ENCODE measurements at regions not wholly inside any gene's neighbourhood (a gene's known extent, or its start where the extent isn't known, plus 50 kb on each side); places are given as distances from the start of the nearest gene placed in this dataset.

DNA sequence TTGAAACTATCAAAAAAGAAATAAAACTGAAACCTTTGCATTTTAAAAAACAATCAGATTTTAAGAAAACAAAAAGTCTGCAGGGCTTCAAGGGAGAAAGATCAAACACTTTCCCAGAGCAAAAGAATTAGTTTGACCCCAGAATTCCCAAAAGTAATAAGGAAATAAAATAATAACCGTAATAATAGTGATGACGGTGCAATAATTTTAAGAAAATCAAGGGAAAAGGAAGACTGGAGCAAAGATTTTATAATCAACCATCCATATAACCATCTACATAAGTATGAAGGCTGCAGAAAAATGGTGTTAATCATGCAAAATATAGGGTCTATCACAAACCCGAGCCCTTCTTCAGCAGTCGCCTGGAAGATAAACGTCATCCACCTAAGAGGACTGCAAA, 634.8 kb downstream of the GALR1 start:
- Histone ChIP-seq H3K79me2 (ENCODE audit: insufficient read depth, low read depth, low read length) (no peaks in the 10 kb centered on the region), H3K27ac (ENCODE audit: low read depth, low read length, poor library complexity, severe bottlenecking) (no peak overlapping the region), H4K20me1 (ENCODE audit: insufficient read depth, low read length) (no peaks in the 10 kb centered on the region), H3K4me3 (ENCODE audit: low read depth, low read length, poor library complexity, severe bottlenecking) (no peak overlapping the region), H3K4me1 (ENCODE audit: insufficient read depth, low read length, poor library complexity, severe bottlenecking) (no peaks in the 10 kb centered on the region), H2AFZ (ENCODE audit: low read length) (no peak overlapping the region), H3K36me3 (ENCODE audit: insufficient read depth, low read length) (no peaks in the 10 kb centered on the region), H3K9me3 (ENCODE audit: low read length) (no peaks in the 10 kb centered on the region), H3K9me2 (ENCODE audit: insufficient read depth, low read length) (no peaks in the 10 kb centered on the region), H3K4me2 (ENCODE audit: low read length) (no peak overlapping the region)
- TF ChIP-seq, protein P1, sequence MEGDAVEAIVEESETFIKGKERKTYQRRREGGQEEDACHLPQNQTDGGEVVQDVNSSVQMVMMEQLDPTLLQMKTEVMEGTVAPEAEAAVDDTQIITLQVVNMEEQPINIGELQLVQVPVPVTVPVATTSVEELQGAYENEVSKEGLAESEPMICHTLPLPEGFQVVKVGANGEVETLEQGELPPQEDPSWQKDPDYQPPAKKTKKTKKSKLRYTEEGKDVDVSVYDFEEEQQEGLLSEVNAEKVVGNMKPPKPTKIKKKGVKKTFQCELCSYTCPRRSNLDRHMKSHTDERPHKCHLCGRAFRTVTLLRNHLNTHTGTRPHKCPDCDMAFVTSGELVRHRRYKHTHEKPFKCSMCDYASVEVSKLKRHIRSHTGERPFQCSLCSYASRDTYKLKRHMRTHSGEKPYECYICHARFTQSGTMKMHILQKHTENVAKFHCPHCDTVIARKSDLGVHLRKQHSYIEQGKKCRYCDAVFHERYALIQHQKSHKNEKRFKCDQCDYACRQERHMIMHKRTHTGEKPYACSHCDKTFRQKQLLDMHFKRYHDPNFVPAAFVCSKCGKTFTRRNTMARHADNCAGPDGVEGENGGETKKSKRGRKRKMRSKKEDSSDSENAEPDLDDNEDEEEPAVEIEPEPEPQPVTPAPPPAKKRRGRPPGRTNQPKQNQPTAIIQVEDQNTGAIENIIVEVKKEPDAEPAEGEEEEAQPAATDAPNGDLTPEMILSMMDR (conservative IDR thresholded peaks at IDR 0.05; ENCODE audit: low read length) = no peak
- TF ChIP-seq EZH2phosphoT487 (IDR thresholded peaks at IDR 0.05; ENCODE audit: borderline replicate concordance, low read depth, low read length) = no peak
- ChIA-PET POLR2A (no interaction called here), CTCF (ENCODE audit: unreplicated experiment) (no interaction called here)
- DNase-seq (ENCODE audit: low spot score) = no peak
- no TSS peak for BruUV-seq (replicated peaks)
- intact Hi-C loops (cut with micrococcal nuclease; ENCODE audit: unreplicated experiment) = no loop called here

DNA sequence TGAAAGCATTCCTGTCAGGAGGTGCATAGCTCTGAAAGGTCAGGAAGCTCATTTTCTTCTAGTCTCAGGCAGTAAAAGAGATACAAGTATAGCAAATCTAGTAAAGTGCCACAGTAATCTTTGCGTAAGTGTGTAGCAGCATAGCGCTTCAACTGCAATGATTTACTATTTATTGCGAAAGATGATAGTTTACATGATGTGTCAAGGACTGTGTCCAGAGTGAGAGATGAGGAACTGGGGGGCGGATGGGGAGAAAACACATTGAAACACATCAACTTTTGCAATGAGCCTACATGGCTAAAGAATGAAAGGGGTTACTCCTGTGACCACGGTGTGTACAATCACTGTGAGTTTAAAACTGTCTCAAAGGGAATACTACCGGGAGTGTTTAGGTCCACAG, 644.4 kb downstream of the GALR1 start:
- intact Hi-C loops (cut with micrococcal nuclease; ENCODE audit: unreplicated experiment) = no loop called here
- CTCF ChIA-PET (ENCODE audit: unreplicated experiment) = no interaction called here
- no peaks in the 10 kb centered on the region for H3K9me2 ChIP-seq (ENCODE audit: insufficient read depth, low read length)

DNA sequence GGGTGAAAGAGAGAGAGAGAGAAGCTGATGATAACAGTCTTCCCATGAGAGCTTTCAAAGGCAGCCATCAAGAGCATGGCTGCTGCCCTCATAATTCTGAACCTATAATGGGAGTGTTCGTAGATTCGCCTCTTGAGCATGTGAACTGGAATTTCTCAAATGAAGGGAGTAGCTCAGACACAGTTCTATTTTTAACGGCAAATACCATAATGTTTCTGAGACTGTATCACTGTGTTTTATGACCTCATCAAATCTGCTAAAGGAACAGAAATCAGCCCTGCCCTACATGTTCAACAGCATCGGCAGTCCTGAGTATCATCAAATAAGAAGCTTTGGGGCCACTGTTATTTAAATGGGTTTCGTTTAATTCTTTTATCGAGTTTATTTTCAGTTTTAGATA, 645.6 kb downstream of the GALR1 start:
- TF ChIP-seq EZH2phosphoT487 (IDR thresholded peaks at IDR 0.05; ENCODE audit: borderline replicate concordance, low read depth, low read length) = no peak
- TF ChIP-seq, protein P1 (conservative IDR thresholded peaks at IDR 0.05; ENCODE audit: low read length) = no peak

More for the DNA sequence above, 644.4 kb downstream of the GALR1 start:
- H3K9me3 ChIP-seq (ENCODE audit: low read length) = no peaks in the 10 kb centered on the region
- no peaks in the 10 kb centered on the region for H3K4me1 ChIP-seq (ENCODE audit: insufficient read depth, low read length, poor library complexity, severe bottlenecking)
- no peaks in the 10 kb centered on the region for H4K20me1 ChIP-seq (ENCODE audit: insufficient read depth, low read length)
- no peak overlapping the region for H3K27ac ChIP-seq (ENCODE audit: low read depth, low read length, poor library complexity, severe bottlenecking)
- BruUV-seq (replicated peaks) = no TSS peak
- no peak overlapping the region for H2AFZ ChIP-seq (ENCODE audit: low read length)
- no peaks in the 10 kb centered on the region for H3K36me3 ChIP-seq (ENCODE audit: insufficient read depth, low read length)
- no peak overlapping the region for H3K4me3 ChIP-seq (ENCODE audit: low read depth, low read length, poor library complexity, severe bottlenecking)
- no peak overlapping the region for H3K4me2 ChIP-seq (ENCODE audit: low read length)
- POLR2A ChIA-PET = no interaction called here
- no peak for DNase-seq (ENCODE audit: low spot score)
- no peaks in the 10 kb centered on the region for H3K79me2 ChIP-seq (ENCODE audit: insufficient read depth, low read depth, low read length)
- TF ChIP-seq EZH2phosphoT487 (IDR thresholded peaks at IDR 0.05; ENCODE audit: borderline replicate concordance, low read depth, low read length) = no peak
- TF ChIP-seq, protein P1 (conservative IDR thresholded peaks at IDR 0.05; ENCODE audit: low read length) = no peak

More for the DNA sequence above, 645.6 kb downstream of the GALR1 start:
- ChIA-PET CTCF (ENCODE audit: unreplicated experiment) (no interaction called here), POLR2A (no interaction called here)
- H3K4me2 ChIP-seq (ENCODE audit: low read length) = no peak overlapping the region
- BruUV-seq (replicated peaks) = no TSS peak
- H3K36me3 ChIP-seq (ENCODE audit: insufficient read depth, low read length) = no peaks in the 10 kb centered on the region
- no peaks in the 10 kb centered on the region for H3K9me2 ChIP-seq (ENCODE audit: insufficient read depth, low read length)
- intact Hi-C loops (cut with micrococcal nuclease; ENCODE audit: unreplicated experiment) = no loop called here
- no peaks in the 10 kb centered on the region for H4K20me1 ChIP-seq (ENCODE audit: insufficient read depth, low read length)
- H3K9me3 ChIP-seq (ENCODE audit: low read length) = no peaks in the 10 kb centered on the region
- no peak overlapping the region for H2AFZ ChIP-seq (ENCODE audit: low read length)
- no peaks in the 10 kb centered on the region for H3K79me2 ChIP-seq (ENCODE audit: insufficient read depth, low read depth, low read length)
- no peak overlapping the region for H3K4me3 ChIP-seq (ENCODE audit: low read depth, low read length, poor library complexity, severe bottlenecking)
- H3K27ac ChIP-seq (ENCODE audit: low read depth, low read length, poor library complexity, severe bottlenecking) = no peak overlapping the region
- no peaks in the 10 kb centered on the region for H3K4me1 ChIP-seq (ENCODE audit: insufficient read depth, low read length, poor library complexity, severe bottlenecking)
- no peak for DNase-seq (ENCODE audit: low spot score)
